HL-60 (cell line): ENCODE measurements at regions not wholly inside any gene's neighbourhood (a gene's known extent, or its start where the extent isn't known, plus 50 kb on each side); places are given as distances from the start of the nearest gene placed in this dataset.

ENCODE experiments used
- GABPA ChIP-seq: IDR thresholded peaks from 2 replicates; pipeline ENCODE4 v1.6.1; 2012; ENCODE audit warnings: low read depth
- POLR2AphosphoS5 ChIP-seq: IDR thresholded peaks from 2 replicates; pipeline ENCODE4 v1.6.1; 2012; ENCODE audit warnings: low read depth
- SPI1 ChIP-seq: IDR thresholded peaks from 2 replicates; pipeline ENCODE4 v1.6.1; 2012; ENCODE audit warnings: low read depth, mild to moderate bottlenecking, borderline replicate concordance
- TF ChIP-seq, protein P1 (sequence below): IDR thresholded peaks from one replicate; pipeline ENCODE4 v1.5.1; 2011; ENCODE audit warnings: low read length, control low read depth, inconsistent platforms; ENCODE audit not compliant: insufficient read depth
- TF ChIP-seq, protein P2 (sequence below): IDR thresholded peaks from 2 replicates; pipeline ENCODE4 v1.6.1; 2012; ENCODE audit warnings: low read depth; ENCODE audit not compliant: insufficient replicate concordance

DNA sequence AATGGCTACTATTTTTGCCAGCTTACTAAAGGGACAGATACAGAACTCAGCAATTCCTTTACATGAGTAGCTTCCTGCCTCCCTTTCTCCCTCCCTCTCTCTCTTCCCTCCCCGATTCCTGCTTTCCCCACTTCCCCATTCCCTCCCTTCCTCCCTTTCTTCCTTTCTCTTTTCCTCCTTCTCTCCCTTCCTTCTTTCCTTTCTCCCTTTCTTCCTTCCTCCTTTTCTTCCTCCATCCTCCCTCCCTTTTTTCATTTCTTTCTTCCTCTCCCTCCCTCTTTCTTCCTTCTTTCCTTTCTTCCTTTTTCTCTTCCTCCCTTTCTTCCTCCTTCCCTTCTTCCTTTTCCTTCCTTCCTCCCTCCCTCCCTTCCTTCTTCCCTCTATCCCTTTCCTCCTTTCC, 178.1 kb downstream of the RNF144B start:
- TF ChIP-seq, protein P1, sequence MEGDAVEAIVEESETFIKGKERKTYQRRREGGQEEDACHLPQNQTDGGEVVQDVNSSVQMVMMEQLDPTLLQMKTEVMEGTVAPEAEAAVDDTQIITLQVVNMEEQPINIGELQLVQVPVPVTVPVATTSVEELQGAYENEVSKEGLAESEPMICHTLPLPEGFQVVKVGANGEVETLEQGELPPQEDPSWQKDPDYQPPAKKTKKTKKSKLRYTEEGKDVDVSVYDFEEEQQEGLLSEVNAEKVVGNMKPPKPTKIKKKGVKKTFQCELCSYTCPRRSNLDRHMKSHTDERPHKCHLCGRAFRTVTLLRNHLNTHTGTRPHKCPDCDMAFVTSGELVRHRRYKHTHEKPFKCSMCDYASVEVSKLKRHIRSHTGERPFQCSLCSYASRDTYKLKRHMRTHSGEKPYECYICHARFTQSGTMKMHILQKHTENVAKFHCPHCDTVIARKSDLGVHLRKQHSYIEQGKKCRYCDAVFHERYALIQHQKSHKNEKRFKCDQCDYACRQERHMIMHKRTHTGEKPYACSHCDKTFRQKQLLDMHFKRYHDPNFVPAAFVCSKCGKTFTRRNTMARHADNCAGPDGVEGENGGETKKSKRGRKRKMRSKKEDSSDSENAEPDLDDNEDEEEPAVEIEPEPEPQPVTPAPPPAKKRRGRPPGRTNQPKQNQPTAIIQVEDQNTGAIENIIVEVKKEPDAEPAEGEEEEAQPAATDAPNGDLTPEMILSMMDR, result no peak
- TF ChIP-seq GABPA (no peak), SPI1 (no peak), POLR2AphosphoS5 (no peak)
- TF ChIP-seq, protein P2, sequence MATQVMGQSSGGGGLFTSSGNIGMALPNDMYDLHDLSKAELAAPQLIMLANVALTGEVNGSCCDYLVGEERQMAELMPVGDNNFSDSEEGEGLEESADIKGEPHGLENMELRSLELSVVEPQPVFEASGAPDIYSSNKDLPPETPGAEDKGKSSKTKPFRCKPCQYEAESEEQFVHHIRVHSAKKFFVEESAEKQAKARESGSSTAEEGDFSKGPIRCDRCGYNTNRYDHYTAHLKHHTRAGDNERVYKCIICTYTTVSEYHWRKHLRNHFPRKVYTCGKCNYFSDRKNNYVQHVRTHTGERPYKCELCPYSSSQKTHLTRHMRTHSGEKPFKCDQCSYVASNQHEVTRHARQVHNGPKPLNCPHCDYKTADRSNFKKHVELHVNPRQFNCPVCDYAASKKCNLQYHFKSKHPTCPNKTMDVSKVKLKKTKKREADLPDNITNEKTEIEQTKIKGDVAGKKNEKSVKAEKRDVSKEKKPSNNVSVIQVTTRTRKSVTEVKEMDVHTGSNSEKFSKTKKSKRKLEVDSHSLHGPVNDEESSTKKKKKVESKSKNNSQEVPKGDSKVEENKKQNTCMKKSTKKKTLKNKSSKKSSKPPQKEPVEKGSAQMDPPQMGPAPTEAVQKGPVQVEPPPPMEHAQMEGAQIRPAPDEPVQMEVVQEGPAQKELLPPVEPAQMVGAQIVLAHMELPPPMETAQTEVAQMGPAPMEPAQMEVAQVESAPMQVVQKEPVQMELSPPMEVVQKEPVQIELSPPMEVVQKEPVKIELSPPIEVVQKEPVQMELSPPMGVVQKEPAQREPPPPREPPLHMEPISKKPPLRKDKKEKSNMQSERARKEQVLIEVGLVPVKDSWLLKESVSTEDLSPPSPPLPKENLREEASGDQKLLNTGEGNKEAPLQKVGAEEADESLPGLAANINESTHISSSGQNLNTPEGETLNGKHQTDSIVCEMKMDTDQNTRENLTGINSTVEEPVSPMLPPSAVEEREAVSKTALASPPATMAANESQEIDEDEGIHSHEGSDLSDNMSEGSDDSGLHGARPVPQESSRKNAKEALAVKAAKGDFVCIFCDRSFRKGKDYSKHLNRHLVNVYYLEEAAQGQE, result no peak
